Activated T-cell treated with anti-CD3 and anti-CD28 coated beads, Interleukin-2, amount 50 U/mL, for 72 hours (primary cell): ENCODE measurements at regions not wholly inside any gene's neighbourhood (a gene's known extent, or its start where the extent isn't known, plus 50 kb on each side); places are given as distances from the start of the nearest gene placed in this dataset.

Experiments
- ATAC-seq, 2 donors: fragments of 150-1000 bp; cut with Tn5 transposase; replicated peaks in 1 of 2; 2 replicates each; pipeline ENCODE4 v1.10.0; 2021; ENCODE audit warnings: moderate library complexity in 2 of 2, mild to moderate bottlenecking in 1 of 2
- DNase-seq, 2 donors: peaks; one replicate each; pipeline ENCODE4 v3.0.0; 2021 to 2022; ENCODE audit warnings: mixed read lengths in 1 of 2
- H3K27ac Mint-ChIP-seq: one replicate; pipeline ENCODE4 v1.8.0; 2022; ENCODE audit warnings: mild to moderate bottlenecking, moderate library complexity, mixed read lengths
- H3K27me3 Mint-ChIP-seq: one replicate; pipeline ENCODE4 v1.8.0; 2022; ENCODE audit warnings: low read depth, mixed read lengths
- H3K36me3 Mint-ChIP-seq, 2 donors: one replicate each; pipeline ENCODE4 v1.8.0; 2022; ENCODE audit warnings: mixed read lengths in 2 of 2, mild to moderate bottlenecking in 1 of 2; ENCODE audit not compliant: insufficient read depth in 2 of 2
- H3K4me1 Mint-ChIP-seq: one replicate; pipeline ENCODE4 v1.8.0; 2022; ENCODE audit warnings: low read depth, mixed read lengths
- H3K4me3 Mint-ChIP-seq, 2 donors: one replicate each; pipeline ENCODE4 v1.8.0; 2022; ENCODE audit warnings: mild to moderate bottlenecking in 2 of 2, mixed read lengths in 2 of 2, moderate library complexity in 2 of 2
- H3K9me3 Mint-ChIP-seq, 2 donors: one replicate each; pipeline ENCODE4 v1.8.0; 2022; ENCODE audit warnings: mixed read lengths in 2 of 2

GRCh38 chr20:40268321-40269075 lies 420.5 kb downstream of the MAFB start:
- no peaks in the 10 kb centered on the region for H3K4me1 Mint-ChIP-seq

GRCh38 chr20:40265825-40266533 lies 423.1 kb downstream of the MAFB start:
- Mint-ChIP-seq H3K27me3 (no peaks in the 10 kb centered on the region), H3K36me3 (no peaks in the 10 kb centered on the region), H3K4me1 (no peaks in the 10 kb centered on the region), H3K4me3 (no peak overlapping the region), H3K27ac (no peak overlapping the region), H3K9me3 (no peaks in the 10 kb centered on the region)
- DNase-seq (no peak), ATAC-seq (no peak)

More at GRCh38 chr20:40268321-40269075, 420.5 kb downstream of the MAFB start:
- Mint-ChIP-seq H3K27ac (no peak overlapping the region), H3K27me3 (no peaks in the 10 kb centered on the region), H3K36me3 (no peaks in the 10 kb centered on the region), H3K9me3 (peaks cover 0 to 4% of the 10 kb centered on the region in 2 donors), H3K4me3 (no peak overlapping the region)
- ATAC-seq (no peak), DNase-seq (no peak)

DNA sequence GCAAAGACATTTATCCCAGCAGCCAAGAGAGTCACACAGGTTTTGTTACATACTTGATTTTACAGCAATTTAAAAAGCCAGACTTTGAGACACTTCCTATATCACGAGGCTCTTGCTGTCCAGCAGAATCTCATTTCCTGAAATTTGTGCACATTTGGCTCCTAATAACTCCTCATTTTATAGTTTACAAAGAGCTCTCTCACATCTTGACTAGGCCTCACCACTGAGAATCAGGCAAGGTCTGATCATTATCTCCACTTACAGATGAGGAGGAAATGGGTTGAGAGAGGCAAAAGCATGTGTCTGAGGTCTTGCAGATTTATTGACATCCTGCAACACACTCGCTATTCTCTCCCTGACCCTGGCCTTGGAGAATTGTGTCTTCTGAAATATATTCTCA lies 426.8 kb downstream of the MAFB start:
- no peak for ATAC-seq
- no peak for DNase-seq
- Mint-ChIP-seq H3K36me3 (no peaks in the 10 kb centered on the region), H3K4me3 (no peak overlapping the region), H3K27me3 (no peaks in the 10 kb centered on the region), H3K4me1 (no peaks in the 10 kb centered on the region), H3K9me3 (no peaks in the 10 kb centered on the region), H3K27ac (no peak overlapping the region)

GRCh38 chr20:40258931-40259330 lies 430.1 kb downstream of the MAFB start:
- no peaks in the 10 kb centered on the region for H3K9me3 Mint-ChIP-seq
- no peaks in the 10 kb centered on the region for H3K27me3 Mint-ChIP-seq
- H3K36me3 Mint-ChIP-seq: no peaks in the 10 kb centered on the region
- no peak for ATAC-seq
- H3K27ac Mint-ChIP-seq: no peak overlapping the region
- no peaks in the 10 kb centered on the region for H3K4me1 Mint-ChIP-seq
- no peak for DNase-seq
- no peak overlapping the region for H3K4me3 Mint-ChIP-seq

DNA sequence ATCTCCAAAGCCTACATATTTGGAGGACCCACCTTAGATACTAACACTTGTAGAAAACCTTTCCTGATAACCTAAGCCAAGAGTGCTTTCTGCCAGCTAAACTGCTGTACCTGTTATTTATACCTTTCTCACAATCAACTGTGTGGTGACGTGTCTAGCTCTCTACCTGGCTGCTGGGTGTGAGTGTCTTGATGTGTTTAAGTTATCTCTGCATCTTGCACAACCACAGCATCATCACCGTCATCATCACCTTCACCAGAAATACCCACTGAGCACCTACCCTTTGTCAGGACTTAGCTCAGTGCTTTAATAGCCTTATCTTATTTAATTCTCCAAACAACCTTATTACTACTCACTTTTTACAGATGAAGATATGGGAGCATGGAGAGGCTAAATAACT lies 431.3 kb downstream of the MAFB start:
- H3K27me3 Mint-ChIP-seq: no peaks in the 10 kb centered on the region
- H3K36me3 Mint-ChIP-seq: no peaks in the 10 kb centered on the region
- no peak for DNase-seq
- no peak overlapping the region for H3K27ac Mint-ChIP-seq
- no peak for ATAC-seq
- H3K4me3 Mint-ChIP-seq: no peak overlapping the region
- no peaks in the 10 kb centered on the region for H3K9me3 Mint-ChIP-seq
- H3K4me1 Mint-ChIP-seq: no peaks in the 10 kb centered on the region

DNA sequence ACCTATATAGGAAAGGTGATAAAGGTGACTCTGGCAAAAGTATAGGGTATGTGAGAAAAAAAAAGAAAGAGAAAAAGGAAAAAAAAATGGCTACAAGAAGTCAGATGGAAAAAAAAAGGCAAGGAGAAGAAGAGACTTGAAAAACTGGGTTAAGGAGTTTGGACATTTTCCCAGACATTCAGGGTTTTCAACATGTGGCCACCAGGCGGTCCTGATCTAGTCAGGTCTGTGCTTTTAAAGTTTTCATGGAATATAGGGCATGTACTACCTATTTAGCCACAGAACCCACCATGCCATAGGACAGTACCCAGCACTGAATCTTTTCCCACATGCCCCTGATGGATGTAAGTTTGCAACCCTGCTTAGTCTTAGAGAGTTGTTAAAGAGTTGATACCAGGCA lies 433.7 kb downstream of the MAFB start:
- ATAC-seq (no peak), DNase-seq (no peak)
- peaks cover 0 to 2% of the 10 kb centered on the region in 2 donors for H3K36me3 Mint-ChIP-seq
- no peaks in the 10 kb centered on the region for H3K27me3 Mint-ChIP-seq
- no peak overlapping the region for H3K4me3 Mint-ChIP-seq
- H3K9me3 Mint-ChIP-seq: no peaks in the 10 kb centered on the region
- H3K27ac Mint-ChIP-seq: no peak overlapping the region
- H3K4me1 Mint-ChIP-seq: no peaks in the 10 kb centered on the region

DNA sequence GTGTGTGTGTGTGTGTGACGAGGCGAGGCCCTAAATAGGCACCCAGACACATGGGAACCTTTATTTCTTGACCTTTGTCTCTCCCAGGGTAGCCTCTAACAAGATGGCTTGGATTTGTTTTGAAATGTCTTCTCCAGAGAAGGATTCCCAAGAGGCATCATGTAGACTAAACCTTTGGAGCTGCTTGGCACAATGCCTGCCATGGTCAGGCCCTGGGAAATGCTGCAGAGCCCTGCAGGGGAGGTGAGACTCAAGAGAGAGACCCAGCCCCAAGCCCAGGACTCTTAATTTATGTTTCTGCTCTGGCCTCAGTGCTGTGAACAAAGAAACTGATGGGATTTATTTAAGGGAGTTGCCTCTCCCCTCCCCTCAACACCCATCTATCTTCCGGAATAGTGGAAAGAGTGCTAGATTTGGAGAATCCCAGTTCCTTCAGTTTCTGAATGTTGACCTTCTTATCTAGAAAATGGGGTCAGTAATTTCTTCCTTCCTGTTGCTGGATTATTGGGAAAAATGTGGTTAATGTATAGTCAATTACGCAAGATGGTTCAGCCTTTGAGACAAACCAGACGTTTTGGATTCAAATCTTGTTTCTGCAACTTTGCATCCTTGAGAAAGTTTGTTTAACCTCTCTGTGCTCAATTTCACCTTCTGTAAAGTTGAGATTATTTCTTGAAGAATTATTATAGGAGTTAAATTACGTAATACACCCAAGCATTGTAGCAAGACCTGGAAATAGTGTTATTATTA lies 434.8 kb downstream of the MAFB start:
- no peaks in the 10 kb centered on the region for H3K9me3 Mint-ChIP-seq
- H3K36me3 Mint-ChIP-seq: peaks cover 0 to 2% of the 10 kb centered on the region in 2 donors
- H3K27ac Mint-ChIP-seq: no peak overlapping the region
- ATAC-seq (no peak), DNase-seq (no peak)
- no peak overlapping the region for H3K4me3 Mint-ChIP-seq
- no peaks in the 10 kb centered on the region for H3K4me1 Mint-ChIP-seq
- H3K27me3 Mint-ChIP-seq: no peaks in the 10 kb centered on the region

GRCh38 chr20:40251284-40251932 lies 437.6 kb downstream of the MAFB start:
- DNase-seq (no peak), ATAC-seq (no peak)
- H3K27me3 Mint-ChIP-seq: no peaks in the 10 kb centered on the region
- no peaks in the 10 kb centered on the region for H3K9me3 Mint-ChIP-seq
- H3K36me3 Mint-ChIP-seq: peaks cover 0 to 2% of the 10 kb centered on the region in 2 donors
- H3K27ac Mint-ChIP-seq: no peak overlapping the region
- no peaks in the 10 kb centered on the region for H3K4me1 Mint-ChIP-seq
- H3K4me3 Mint-ChIP-seq: no peak overlapping the region

DNA sequence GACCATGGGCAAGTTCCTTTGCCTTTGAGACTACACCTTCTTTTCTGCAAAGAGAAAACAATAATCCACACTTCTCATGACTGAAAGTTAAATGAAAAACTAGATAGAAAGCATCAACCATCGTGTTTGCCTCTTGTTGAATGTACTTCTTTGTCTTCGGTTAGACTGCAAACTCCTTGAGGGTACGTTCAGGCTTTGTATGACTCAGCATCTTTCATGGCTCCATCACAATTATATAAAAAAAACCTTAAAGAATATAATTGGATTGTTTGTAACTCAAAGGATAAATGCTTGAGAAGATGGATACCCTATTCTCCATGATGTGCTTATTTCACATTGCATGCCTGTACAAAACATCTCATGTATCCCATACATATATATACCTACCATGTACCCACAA lies 439.2 kb downstream of the MAFB start:
- ATAC-seq (no peak), DNase-seq (no peak)
- Mint-ChIP-seq H3K27ac (no peak overlapping the region), H3K27me3 (no peaks in the 10 kb centered on the region), H3K9me3 (no peaks in the 10 kb centered on the region), H3K4me1 (no peaks in the 10 kb centered on the region), H3K4me3 (no peak overlapping the region), H3K36me3 (peaks cover 0 to 2% of the 10 kb centered on the region in 2 donors)

DNA sequence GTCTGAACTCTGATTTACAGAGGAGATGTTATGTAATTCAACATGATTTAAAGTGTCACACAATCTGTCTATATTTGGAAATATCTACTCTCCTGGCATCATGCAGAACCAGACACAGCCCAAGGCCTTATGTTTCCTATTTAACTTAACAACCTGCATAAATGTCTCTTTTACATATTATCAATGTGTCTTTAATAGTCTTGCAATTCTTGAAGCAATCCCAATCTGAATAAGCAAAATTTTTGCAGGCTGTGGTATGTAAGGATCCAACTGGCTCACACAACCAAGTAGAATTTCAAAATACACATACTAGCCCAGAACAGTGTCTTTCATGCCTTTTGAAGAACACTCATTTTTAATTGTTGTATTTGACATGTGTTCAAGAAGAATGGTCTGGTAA lies 443.2 kb downstream of the MAFB start:
- no peaks in the 10 kb centered on the region for H3K9me3 Mint-ChIP-seq
- H3K4me3 Mint-ChIP-seq: no peak overlapping the region
- ATAC-seq (no peak), DNase-seq (no peak)
- no peak overlapping the region for H3K27ac Mint-ChIP-seq
- peaks cover 0 to under 1% of the 10 kb centered on the region in 2 donors for H3K36me3 Mint-ChIP-seq
- no peaks in the 10 kb centered on the region for H3K27me3 Mint-ChIP-seq
- no peaks in the 10 kb centered on the region for H3K4me1 Mint-ChIP-seq

- Mint-ChIP-seq H3K27me3 (no peaks in the 10 kb centered on the region), H3K4me3 (no peak overlapping the region), H3K4me1 (no peaks in the 10 kb centered on the region), H3K27ac (no peak overlapping the region), H3K36me3 (no peaks in the 10 kb centered on the region), H3K9me3 (no peaks in the 10 kb centered on the region)
- DNase-seq (no peak), ATAC-seq (no peak)
Observed at GRCh38 chr20:40244286-40244685, 444.8 kb downstream of the MAFB start.

GRCh38 chr20:40241596-40242343 lies 447.3 kb downstream of the MAFB start:
- no peak for ATAC-seq
- Mint-ChIP-seq H3K4me3 (no peak overlapping the region), H3K36me3 (no peaks in the 10 kb centered on the region), H3K4me1 (no peaks in the 10 kb centered on the region), H3K27me3 (no peaks in the 10 kb centered on the region), H3K27ac (no peak overlapping the region), H3K9me3 (no peaks in the 10 kb centered on the region)
- DNase-seq: no peak
